Left ventricle myocardium inferior (tissue), 1 donor: ENCODE measurements at regions not wholly inside any gene's neighbourhood (a gene's known extent, or its start where the extent isn't known, plus 50 kb on each side); places are given as distances from the start of the nearest gene placed in this dataset.

Experiments
- DNase-seq: peaks from one replicate; pipeline ENCODE4 v3.0.0-alpha.2; 2020
- H3K27ac ChIP-seq: fragments of 200-600 bp; replicated peaks from 2 replicates; pipeline ENCODE4 v1.8.0; 2021
- H3K27me3 ChIP-seq: fragments of 200-600 bp; 2 replicates; pipeline ENCODE4 v1.8.0; 2021; ENCODE audit warnings: low read depth
- H3K36me3 ChIP-seq: fragments of 200-600 bp; 2 replicates; pipeline ENCODE4 v1.8.0; 2021
- H3K4me1 ChIP-seq: fragments of 200-600 bp; 2 replicates; pipeline ENCODE4 v1.8.0; 2021
- H3K4me3 ChIP-seq: fragments of 200-600 bp; 2 replicates; pipeline ENCODE4 v1.8.0; 2021; ENCODE audit warnings: mild to moderate bottlenecking, moderate library complexity
- H3K9me3 ChIP-seq: fragments of 200-600 bp; replicated peaks from 2 replicates; pipeline ENCODE4 v1.8.0; 2021
- intact Hi-C: fragments of 100-400 bp; cut with micrococcal nuclease; formaldehyde crosslinking; loops from one replicate; pipeline ENCODE4 v1.11.0; 2022
- TF ChIP-seq, protein P1 (sequence below): fragments of 200-600 bp; IDR thresholded peaks from 2 replicates; pipeline ENCODE4 v1.8.0; 2021; ENCODE audit warnings: antibody characterized with exemption, mild to moderate bottlenecking, borderline replicate concordance
- donor health status: DM: no; HTN: yes; CAD: no; lungs with severe emphysema.

DNA sequence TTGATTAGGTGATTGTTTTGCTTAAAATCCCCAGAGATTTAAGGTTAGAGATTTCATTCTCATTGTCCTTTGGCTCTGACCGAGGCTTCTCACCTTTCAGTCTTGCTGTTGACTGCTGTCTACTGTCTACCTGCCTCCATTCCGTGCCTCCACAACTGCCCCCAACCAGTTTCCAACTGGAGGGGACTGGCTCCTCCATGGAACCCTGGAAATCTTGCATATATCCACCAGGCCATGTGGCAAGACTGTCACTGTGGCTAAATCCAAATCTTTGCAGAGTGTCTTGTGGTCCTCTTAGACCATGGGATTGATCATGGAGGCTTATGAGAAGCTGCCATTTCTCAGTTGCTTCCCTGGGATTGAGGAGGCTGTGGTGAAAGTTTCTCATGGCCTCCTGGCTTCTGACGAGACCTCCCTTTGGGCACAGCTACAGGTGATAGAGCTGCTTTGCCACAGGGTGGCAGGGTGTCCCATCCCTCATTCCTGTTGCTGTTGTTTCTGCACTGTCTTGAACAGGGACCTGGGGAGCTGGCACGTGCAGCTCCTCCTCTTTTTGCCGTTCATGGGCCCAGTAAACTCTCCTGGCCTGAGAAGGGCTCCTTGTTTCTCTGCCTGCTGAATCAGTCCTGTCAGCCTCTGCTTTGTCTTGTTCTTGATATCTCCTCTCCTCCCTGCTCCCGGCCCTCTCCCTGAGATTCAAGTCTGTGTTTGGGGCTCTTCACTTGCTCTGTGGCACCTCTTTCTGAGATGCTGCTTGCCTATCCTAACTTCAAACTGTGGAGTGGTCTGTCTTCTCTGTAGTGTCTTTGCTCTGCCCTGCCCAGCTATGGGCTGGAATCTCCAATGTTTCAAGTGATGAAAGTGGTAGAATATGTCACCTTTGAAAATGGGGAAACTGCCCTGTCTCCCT lies 63.6 kb upstream of the IGFBP3 start:
- peaks cover 10% of the 10 kb centered on the region for H3K4me1 ChIP-seq
- intact Hi-C loops = no loop called here
- no peak for DNase-seq
- peaks cover 4% of the 10 kb centered on the region for H3K27me3 ChIP-seq
- H3K4me3 ChIP-seq = no peak overlapping the region
- H3K27ac ChIP-seq = no peak overlapping the region
- TF ChIP-seq, protein P1, sequence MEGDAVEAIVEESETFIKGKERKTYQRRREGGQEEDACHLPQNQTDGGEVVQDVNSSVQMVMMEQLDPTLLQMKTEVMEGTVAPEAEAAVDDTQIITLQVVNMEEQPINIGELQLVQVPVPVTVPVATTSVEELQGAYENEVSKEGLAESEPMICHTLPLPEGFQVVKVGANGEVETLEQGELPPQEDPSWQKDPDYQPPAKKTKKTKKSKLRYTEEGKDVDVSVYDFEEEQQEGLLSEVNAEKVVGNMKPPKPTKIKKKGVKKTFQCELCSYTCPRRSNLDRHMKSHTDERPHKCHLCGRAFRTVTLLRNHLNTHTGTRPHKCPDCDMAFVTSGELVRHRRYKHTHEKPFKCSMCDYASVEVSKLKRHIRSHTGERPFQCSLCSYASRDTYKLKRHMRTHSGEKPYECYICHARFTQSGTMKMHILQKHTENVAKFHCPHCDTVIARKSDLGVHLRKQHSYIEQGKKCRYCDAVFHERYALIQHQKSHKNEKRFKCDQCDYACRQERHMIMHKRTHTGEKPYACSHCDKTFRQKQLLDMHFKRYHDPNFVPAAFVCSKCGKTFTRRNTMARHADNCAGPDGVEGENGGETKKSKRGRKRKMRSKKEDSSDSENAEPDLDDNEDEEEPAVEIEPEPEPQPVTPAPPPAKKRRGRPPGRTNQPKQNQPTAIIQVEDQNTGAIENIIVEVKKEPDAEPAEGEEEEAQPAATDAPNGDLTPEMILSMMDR = peak; percentile 51
- no peaks in the 10 kb centered on the region for H3K36me3 ChIP-seq
- peaks cover 8% of the 10 kb centered on the region for H3K9me3 ChIP-seq

DNA sequence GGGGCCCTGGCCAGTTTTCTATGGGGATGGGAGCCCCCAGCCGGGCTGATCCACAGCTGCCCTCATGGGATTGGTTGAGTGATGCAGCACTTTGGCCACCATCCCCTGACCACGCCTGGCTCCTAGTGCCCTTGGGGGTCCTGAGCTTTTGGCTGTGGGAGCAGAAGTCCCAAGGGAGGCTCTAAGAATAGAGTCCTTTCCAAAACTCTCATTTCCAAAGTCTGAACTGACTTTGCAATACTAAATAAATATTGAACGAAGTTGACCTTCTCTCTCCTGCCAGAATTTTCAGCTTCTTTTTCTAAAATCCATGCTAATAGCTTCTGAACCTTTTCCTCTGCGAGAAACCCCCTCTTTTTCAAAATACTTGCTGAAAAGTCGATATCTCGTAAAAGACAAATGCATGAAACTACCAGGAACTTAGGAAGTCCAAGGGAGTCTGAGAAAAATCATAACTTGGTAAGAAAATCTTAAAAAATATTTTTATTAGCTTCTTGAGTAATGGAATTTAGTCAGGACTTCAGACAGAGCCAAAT lies 62.7 kb upstream of the IGFBP3 start:
- Histone ChIP-seq H3K27me3 (peaks cover 4% of the 10 kb centered on the region), H3K9me3 (peaks cover 8% of the 10 kb centered on the region), H3K36me3 (no peaks in the 10 kb centered on the region), H3K27ac (no peak overlapping the region), H3K4me1 (peaks cover 11% of the 10 kb centered on the region), H3K4me3 (no peak overlapping the region)
- TF ChIP-seq, protein P1 = no peak
- DNase-seq = no peak
- intact Hi-C loops = no loop called here

DNA sequence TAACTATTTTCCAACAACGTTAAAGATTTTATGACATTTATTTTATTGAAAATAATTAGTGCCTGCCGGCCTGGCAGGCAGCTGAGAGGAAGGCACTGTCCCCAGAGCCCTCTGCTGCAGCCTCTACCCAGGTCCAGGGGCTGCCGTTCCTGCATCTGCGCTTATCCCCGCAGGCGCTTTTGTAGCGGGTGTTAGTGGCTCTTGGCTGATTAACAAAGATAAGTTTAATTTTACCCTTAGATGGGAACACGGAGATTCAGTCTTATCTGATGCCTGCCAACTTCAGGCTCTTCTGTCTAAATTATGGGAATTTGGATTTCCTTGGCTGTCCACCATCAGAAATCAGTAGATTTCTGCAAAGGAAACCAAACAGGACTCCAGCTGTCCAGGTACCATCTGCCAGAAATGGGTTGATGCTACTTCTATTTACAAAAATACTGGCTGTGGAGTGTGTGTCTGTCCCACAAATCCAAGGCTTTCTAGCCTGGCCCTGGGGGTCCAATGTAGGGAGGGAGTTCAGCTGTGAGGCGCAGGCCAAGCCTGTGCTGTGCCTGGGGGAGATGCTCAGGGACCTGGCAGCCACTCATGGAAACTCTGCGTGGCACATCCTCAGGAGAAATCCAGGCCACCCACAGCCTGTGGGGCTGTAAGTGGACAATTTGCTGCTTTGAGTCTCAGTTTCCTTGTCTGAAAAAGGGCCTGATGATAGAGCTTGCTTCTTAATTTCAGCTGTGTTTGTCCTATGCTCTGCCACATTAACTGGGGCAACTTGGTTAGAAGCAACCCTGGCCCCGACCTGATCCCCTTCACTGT lies 62.0 kb upstream of the IGFBP3 start:
- Histone ChIP-seq H3K4me1 (peaks cover 18% of the 10 kb centered on the region), H3K27me3 (no peaks in the 10 kb centered on the region), H3K4me3 (no peak overlapping the region), H3K9me3 (peaks cover 8% of the 10 kb centered on the region), H3K36me3 (no peaks in the 10 kb centered on the region), H3K27ac (no peak overlapping the region)
- TF ChIP-seq, protein P1 = no peak
- no peak for DNase-seq
- intact Hi-C loops = no loop called here

DNA sequence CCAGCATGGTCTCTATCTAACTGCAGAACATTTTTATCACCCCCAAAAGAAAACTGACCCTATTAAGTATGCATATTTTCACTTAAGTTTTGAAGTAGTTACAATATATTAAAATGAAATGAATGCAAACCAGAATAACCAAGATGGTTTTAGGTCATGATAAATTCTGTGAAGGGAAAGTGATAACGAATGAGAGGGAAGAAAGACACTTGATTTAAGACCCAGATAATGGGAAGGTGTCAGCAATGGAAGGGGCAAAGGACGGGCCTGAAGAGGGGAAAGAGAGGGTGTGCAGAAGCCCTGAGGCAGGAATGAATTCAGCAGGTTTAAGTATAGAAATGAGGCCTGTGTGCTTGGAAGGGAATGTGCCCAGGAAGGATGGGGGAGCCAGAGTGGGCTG lies 61.1 kb upstream of the IGFBP3 start:
- Histone ChIP-seq H3K27ac (no peak overlapping the region), H3K36me3 (no peaks in the 10 kb centered on the region), H3K27me3 (no peaks in the 10 kb centered on the region), H3K4me3 (no peak overlapping the region), H3K4me1 (peaks cover 25% of the 10 kb centered on the region), H3K9me3 (peaks cover 8% of the 10 kb centered on the region)
- TF ChIP-seq, protein P1 = no peak
- no peak for DNase-seq
- intact Hi-C loops = no loop called here

DNA sequence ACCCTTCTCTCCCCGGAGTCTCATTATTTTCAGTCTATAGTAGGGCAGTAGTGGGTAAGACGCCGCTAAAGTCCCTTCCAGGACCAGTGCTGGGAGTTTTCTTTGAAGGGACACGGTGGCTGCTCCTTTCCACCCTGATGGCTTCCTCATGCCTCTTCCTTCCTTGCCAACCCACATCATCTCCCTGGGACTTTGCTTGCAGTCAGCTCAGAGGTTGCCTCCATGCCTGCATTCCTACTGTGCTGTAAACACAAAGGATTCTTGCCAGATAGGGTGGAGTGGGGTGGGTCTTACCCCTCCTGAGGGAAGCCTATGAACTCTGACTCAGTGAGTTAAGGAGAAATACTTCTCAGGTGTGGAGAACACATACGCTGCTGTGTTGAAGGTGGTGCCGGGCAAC lies 59.9 kb upstream of the IGFBP3 start:
- Histone ChIP-seq H3K4me1 (peaks cover 25% of the 10 kb centered on the region), H3K27me3 (no peaks in the 10 kb centered on the region), H3K9me3 (peaks cover 8% of the 10 kb centered on the region), H3K4me3 (no peak overlapping the region), H3K27ac (no peak overlapping the region), H3K36me3 (no peaks in the 10 kb centered on the region)
- TF ChIP-seq, protein P1 = no peak
- DNase-seq = no peak
- intact Hi-C loops = no loop called here
